CD14-positive monocyte (primary cell): ENCODE measurements at regions not wholly inside any gene's neighbourhood (a gene's known extent, or its start where the extent isn't known, plus 50 kb on each side); places are given as distances from the start of the nearest gene placed in this dataset.

Experiments used
- DNase-seq, 3 donors: peaks; one replicate each; pipeline ENCODE4 v3.0.0-alpha.2; 2011 to 2022
- H2AFZ ChIP-seq: 2 replicates; pipeline ENCODE4 v1.6.0; 2012; ENCODE audit warnings: mild to moderate bottlenecking, low read depth, low read length, inconsistent platforms; ENCODE audit not compliant: insufficient read depth, poor library complexity, severe bottlenecking
- H3K27ac ChIP-seq, 2 donors: 1 replicate in 1 of 2; 2 replicates in 1 of 2; pipeline ENCODE4 v1.5.1; 2012 to 2013; ENCODE audit warnings: low read length in 2 of 2, control low read depth in 1 of 2, inconsistent platforms in 1 of 2, low read depth in 1 of 2, mild to moderate bottlenecking in 1 of 2
- H3K27me3 ChIP-seq, 2 donors: one replicate each; pipeline versions ENCODE4 v1.6.0 to v1.6.1; 2011 to 2013; ENCODE audit warnings: low read length in 2 of 2; ENCODE audit not compliant: control insufficient read depth in 2 of 2, insufficient read depth in 2 of 2
- H3K36me3 ChIP-seq, 2 donors: replicated peaks in 1 of 2; 1 replicate in 1 of 2; 2 replicates in 1 of 2; pipeline versions ENCODE4 v1.5.1 to v1.6.1; 2012 to 2013; ENCODE audit warnings: low read length in 2 of 2, control low read depth in 1 of 2, inconsistent platforms in 1 of 2, mild to moderate bottlenecking in 1 of 2; ENCODE audit not compliant: insufficient read depth in 2 of 2, control insufficient read depth in 1 of 2
- H3K4me1 ChIP-seq, 2 donors: 1 replicate in 1 of 2; 2 replicates in 1 of 2; pipeline versions ENCODE4 v1.5.1 to v1.6.1; 2012 to 2013; ENCODE audit warnings: low read length in 2 of 2, control low read depth in 1 of 2, inconsistent platforms in 1 of 2, mild to moderate bottlenecking in 1 of 2, moderate library complexity in 1 of 2; ENCODE audit not compliant: insufficient read depth in 2 of 2, control insufficient read depth in 1 of 2
- H3K4me2 ChIP-seq: replicated peaks from 2 replicates; pipeline ENCODE3; 2012; ENCODE audit warnings: low read length, moderate library complexity, mild to moderate bottlenecking; ENCODE audit not compliant: poor library complexity, severe bottlenecking; ENCODE audit errors: extremely low read depth
- H3K4me3 ChIP-seq, 3 experiments: fragments of 200-600 bp in 1 of 3; sonication (generic) in 1 of 3; replicated peaks in 1 of 3; 1 replicate in 2 of 3; 2 replicates in 1 of 3; pipeline ENCODE4 v1.5.1; 2011 to 2013; ENCODE audit warnings: low read length in 3 of 3, mild to moderate bottlenecking in 3 of 3, control low read depth in 2 of 3, low read depth in 2 of 3, inconsistent platforms in 1 of 3, moderate library complexity in 1 of 3
- H3K79me2 ChIP-seq: 2 replicates; pipeline ENCODE4 v1.6.0; 2012; ENCODE audit warnings: mild to moderate bottlenecking, control low read depth, inconsistent platforms, low read length, moderate library complexity; ENCODE audit not compliant: insufficient read depth
- H3K9ac ChIP-seq: 2 replicates; pipeline ENCODE4 v1.6.0; 2017; ENCODE audit warnings: low read length, mild to moderate bottlenecking; ENCODE audit not compliant: insufficient read depth, poor library complexity, severe bottlenecking
- H3K9me3 ChIP-seq, 2 donors: replicated peaks in 1 of 2; 1 replicate in 1 of 2; 2 replicates in 1 of 2; pipeline versions ENCODE4 v1.5.1 to v1.6.1; 2012 to 2013; ENCODE audit warnings: low read length in 2 of 2, control low read depth in 1 of 2; ENCODE audit not compliant: control insufficient read depth in 1 of 2, insufficient read depth in 1 of 2
- H4K20me1 ChIP-seq: 2 replicates; pipeline ENCODE4 v1.6.0; 2012; ENCODE audit warnings: mild to moderate bottlenecking, low read length, control low read depth, moderate library complexity; ENCODE audit not compliant: insufficient read depth
- H3K27ac Mint-ChIP-seq, 7 donors: one replicate each; pipeline ENCODE4 v1.8.0; 2020; ENCODE audit warnings: mild to moderate bottlenecking in 7 of 7, mixed read lengths in 7 of 7, moderate library complexity in 6 of 7, inconsistent platforms in 2 of 7
- H3K27me3 Mint-ChIP-seq, 3 donors: one replicate each; pipeline ENCODE4 v1.8.0; 2021 to 2022; ENCODE audit warnings: low read depth in 3 of 3, mild to moderate bottlenecking in 3 of 3, mixed read lengths in 3 of 3, moderate library complexity in 3 of 3, inconsistent platforms in 1 of 3
- H3K36me3 Mint-ChIP-seq, 2 donors: one replicate each; pipeline ENCODE4 v1.8.0; 2020; ENCODE audit warnings: mixed read lengths in 2 of 2, inconsistent platforms in 1 of 2, mild to moderate bottlenecking in 1 of 2
- H3K4me1 Mint-ChIP-seq: one replicate; pipeline ENCODE4 v1.8.0; 2020; ENCODE audit warnings: mild to moderate bottlenecking, mixed read lengths
- H3K4me3 Mint-ChIP-seq, 2 donors: one replicate each; pipeline ENCODE4 v1.8.0; 2020; ENCODE audit warnings: mild to moderate bottlenecking in 2 of 2, mixed read lengths in 2 of 2, moderate library complexity in 1 of 2
- H3K9me3 Mint-ChIP-seq, 7 donors: one replicate each; pipeline ENCODE4 v1.8.0; 2020 to 2022; ENCODE audit warnings: mixed read lengths in 7 of 7, mild to moderate bottlenecking in 6 of 7, moderate library complexity in 6 of 7, inconsistent platforms in 2 of 7
- WGBS: methylation state at CpG from one replicate; pipeline ENCODE4 v1.1.5; 2013; ENCODE audit warnings: missing lambda C conversion rate; ENCODE audit not compliant: insufficient coverage; 5-methylcytosine and 5-hydroxymethylcytosine counted together
- intact Hi-C, 2 donors: fragments of 100-400 bp; cut with micrococcal nuclease; formaldehyde crosslinking; loops; one replicate each; pipeline versions ENCODE4 v1.15.0 to v1.15.1; 2023
- TF ChIP-seq, protein P1 (sequence below): fragments of 200-600 bp; IDR thresholded peaks from one replicate; pipeline ENCODE4 v1.8.0; 2022; ENCODE audit warnings: antibody characterized with exemption, mild to moderate bottlenecking

DNA sequence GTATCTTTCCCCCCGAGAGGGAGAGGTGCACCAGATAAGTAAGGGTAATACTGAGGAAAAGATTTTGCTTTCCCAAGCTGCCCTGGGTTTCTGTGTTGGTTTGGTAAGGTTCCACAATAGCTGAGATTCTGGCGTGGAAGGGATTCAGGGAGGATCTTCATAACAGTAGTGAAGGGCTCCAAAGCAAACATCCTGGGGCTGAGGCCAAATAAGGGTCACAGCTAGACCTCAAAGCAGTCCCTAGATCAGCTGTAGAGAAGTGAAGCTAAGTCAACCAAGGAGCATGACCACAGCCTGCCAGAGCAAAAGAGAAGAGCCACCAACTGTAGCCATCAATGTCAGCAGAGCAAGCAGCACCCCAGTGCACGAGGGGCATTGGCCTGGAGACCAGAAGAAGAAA is 73.2 kb upstream of the SLC35F4 start:
- no peak overlapping the region for H3K4me3 Mint-ChIP-seq
- peaks cover 0 to 3% (median 1%) of the 10 kb centered on the region in 7 donors for H3K9me3 Mint-ChIP-seq
- WGBS: 86% methylated on average over 3 of the region's 3 CpGs
- no peak overlapping the region for H3K4me2 ChIP-seq
- H3K27ac ChIP-seq: no peak overlapping the region
- H2AFZ ChIP-seq: no peak overlapping the region
- no peaks in the 10 kb centered on the region for H3K4me1 ChIP-seq
- peaks cover 0 to 1% (median 0%) of the 10 kb centered on the region in 3 donors for H3K27me3 Mint-ChIP-seq
- no peaks in the 10 kb centered on the region for H3K27me3 ChIP-seq
- H3K9ac ChIP-seq: no peak overlapping the region
- H3K4me1 Mint-ChIP-seq: no peaks in the 10 kb centered on the region
- H3K9me3 ChIP-seq: no peaks in the 10 kb centered on the region
- intact Hi-C loops: no loop called here
- no peak overlapping the region for H3K27ac Mint-ChIP-seq
- no peak for DNase-seq
- TF ChIP-seq, protein P1, sequence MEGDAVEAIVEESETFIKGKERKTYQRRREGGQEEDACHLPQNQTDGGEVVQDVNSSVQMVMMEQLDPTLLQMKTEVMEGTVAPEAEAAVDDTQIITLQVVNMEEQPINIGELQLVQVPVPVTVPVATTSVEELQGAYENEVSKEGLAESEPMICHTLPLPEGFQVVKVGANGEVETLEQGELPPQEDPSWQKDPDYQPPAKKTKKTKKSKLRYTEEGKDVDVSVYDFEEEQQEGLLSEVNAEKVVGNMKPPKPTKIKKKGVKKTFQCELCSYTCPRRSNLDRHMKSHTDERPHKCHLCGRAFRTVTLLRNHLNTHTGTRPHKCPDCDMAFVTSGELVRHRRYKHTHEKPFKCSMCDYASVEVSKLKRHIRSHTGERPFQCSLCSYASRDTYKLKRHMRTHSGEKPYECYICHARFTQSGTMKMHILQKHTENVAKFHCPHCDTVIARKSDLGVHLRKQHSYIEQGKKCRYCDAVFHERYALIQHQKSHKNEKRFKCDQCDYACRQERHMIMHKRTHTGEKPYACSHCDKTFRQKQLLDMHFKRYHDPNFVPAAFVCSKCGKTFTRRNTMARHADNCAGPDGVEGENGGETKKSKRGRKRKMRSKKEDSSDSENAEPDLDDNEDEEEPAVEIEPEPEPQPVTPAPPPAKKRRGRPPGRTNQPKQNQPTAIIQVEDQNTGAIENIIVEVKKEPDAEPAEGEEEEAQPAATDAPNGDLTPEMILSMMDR: no peak
- H3K4me3 ChIP-seq: no peak overlapping the region
- H3K36me3 Mint-ChIP-seq: no peaks in the 10 kb centered on the region
- H4K20me1 ChIP-seq: no peaks in the 10 kb centered on the region
- no peaks in the 10 kb centered on the region for H3K36me3 ChIP-seq
- H3K79me2 ChIP-seq: no peaks in the 10 kb centered on the region

DNA sequence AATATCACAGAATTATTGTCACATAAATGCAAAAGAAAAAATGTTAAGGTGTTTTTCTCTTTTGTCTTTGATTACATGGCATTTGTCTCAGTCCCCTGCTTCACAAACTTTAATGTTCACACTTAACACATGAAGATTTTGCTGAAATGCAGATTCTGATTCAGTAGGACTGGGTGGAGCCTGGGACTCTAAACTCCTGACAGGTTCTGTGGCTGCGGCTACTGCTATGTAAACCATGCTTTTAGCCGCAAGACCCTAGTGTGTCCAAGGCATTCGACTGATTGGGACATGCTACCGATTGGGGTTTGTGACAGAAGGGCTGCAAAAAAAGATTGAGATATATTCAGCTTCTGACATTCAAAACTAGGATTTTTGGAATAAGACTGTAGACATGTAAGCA is 72.6 kb upstream of the SLC35F4 start:
- Histone ChIP-seq H3K79me2 (no peaks in the 10 kb centered on the region), H3K4me2 (no peak overlapping the region), H3K9me3 (no peaks in the 10 kb centered on the region), H2AFZ (no peak overlapping the region), H3K4me3 (no peak overlapping the region), H3K27ac (no peak overlapping the region), H3K36me3 (no peaks in the 10 kb centered on the region), H4K20me1 (no peaks in the 10 kb centered on the region), H3K9ac (no peak overlapping the region), H3K4me1 (no peaks in the 10 kb centered on the region), H3K27me3 (no peaks in the 10 kb centered on the region)
- Mint-ChIP-seq H3K36me3 (no peaks in the 10 kb centered on the region), H3K9me3 (peaks cover 0 to 2% (median 0%) of the 10 kb centered on the region in 7 donors), H3K27me3 (peaks cover 0 to 1% (median 0%) of the 10 kb centered on the region in 3 donors), H3K4me1 (no peaks in the 10 kb centered on the region), H3K27ac (no peak overlapping the region), H3K4me3 (no peak overlapping the region)
- no peak for DNase-seq
- intact Hi-C loops: no loop called here
- WGBS: 97% methylated on average over 4 of the region's 4 CpGs
- TF ChIP-seq, protein P1: no peak
